ENCODE measurements at regions not wholly inside any gene's neighbourhood (a gene's known extent, or its start where the extent isn't known, plus 50 kb on each side); places are given as distances from the start of the nearest gene placed in this dataset.
A peak's percentile ranks its signal among the peaks of the same experiment; 100 is the strongest.

- TF ChIP-seq PBX3 (IDR thresholded peaks at IDR 0.05) (no peak), NRF1 (IDR thresholded peaks at IDR 0.05; ENCODE audit: low read depth, low read length) (no peak)
These were observed 95.9 kb upstream of the GALNT2 start (continued) for GRCh38 chr1:229971141-229971540.

GRCh38 chr1:229972600-229973296 lies 94.3 kb upstream of the GALNT2 start:
- TF ChIP-seq YY1 (IDR thresholded peaks at IDR 0.05; ENCODE audit: low read depth) (no peak), ZBTB33 (IDR thresholded peaks at IDR 0.05; ENCODE audit: borderline replicate concordance, low read depth) (no peak), CTCF (IDR thresholded peaks at IDR 0.05) (peak; percentile 21; the same call in 1 of the 2 replicates), RAD21 (IDR thresholded peaks at IDR 0.05; ENCODE audit: low read length) (peak; percentile 16), GABPA (IDR thresholded peaks at IDR 0.05; ENCODE audit: low read depth) (no peak), EP300 (IDR thresholded peaks at IDR 0.05; ENCODE audit: borderline replicate concordance in 1 of 2, low read depth in 1 of 2, low read length in 1 of 2) (no peak), GATA2 (CRISPR knock-in tag; IDR thresholded peaks at IDR 0.05) (no peak)
- TF ChIP-seq, protein P1, sequence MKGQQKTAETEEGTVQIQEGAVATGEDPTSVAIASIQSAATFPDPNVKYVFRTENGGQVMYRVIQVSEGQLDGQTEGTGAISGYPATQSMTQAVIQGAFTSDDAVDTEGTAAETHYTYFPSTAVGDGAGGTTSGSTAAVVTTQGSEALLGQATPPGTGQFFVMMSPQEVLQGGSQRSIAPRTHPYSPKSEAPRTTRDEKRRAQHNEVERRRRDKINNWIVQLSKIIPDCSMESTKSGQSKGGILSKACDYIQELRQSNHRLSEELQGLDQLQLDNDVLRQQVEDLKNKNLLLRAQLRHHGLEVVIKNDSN (IDR thresholded peaks at IDR 0.05; ENCODE audit: borderline replicate concordance, low read depth), result no peak
- DNase-seq, result peak; percentile 8
- 83% methylated on average over 9 of the region's 9 CpGs for WGBS (ENCODE audit: low lambda C conversion rate)
- no peaks in the 10 kb centered on the region for H4K20me1 ChIP-seq (ENCODE audit: insufficient read depth)
- POLR2A ChIA-PET, result no interaction called here
- no peak overlapping the region for H2AFZ ChIP-seq (ENCODE audit: low read depth)
- H3K36me3 ChIP-seq (replicated peaks in 1 of 2; ENCODE audit: control insufficient read depth in 1 of 2, insufficient read depth in 2 of 2, low read length in 1 of 2), result no peaks in the 10 kb centered on the region
- H3K4me1 ChIP-seq (ENCODE audit: control insufficient read depth in 1 of 2, insufficient read depth in 2 of 2, low read depth in 1 of 2, low read length in 1 of 2), result no peaks in the 10 kb centered on the region
- H3K9ac ChIP-seq, result no peak overlapping the region
- H3K9me3 ChIP-seq, result no peaks in the 10 kb centered on the region
- CTCF ChIA-PET, result interaction anchor here (0.8 to 1.3 kb wide), 5 partner anchors 17 to 565 kb away, joined by 3 read pairs; no protein-coding TSS in a partner anchor
- H3K9me2 ChIP-seq, result no peaks in the 10 kb centered on the region
- no peaks in the 10 kb centered on the region for H3K27me3 ChIP-seq (ENCODE audit: insufficient read depth)
- H3K79me2 ChIP-seq (ENCODE audit: insufficient read depth), result no peaks in the 10 kb centered on the region
- no peak overlapping the region for H3K4me2 ChIP-seq
- H3F3A ChIP-seq (replicated peaks; ENCODE audit: insufficient read depth), result no peaks in the 10 kb centered on the region
- no peak overlapping the region for H3K27ac ChIP-seq (ENCODE audit: low read depth in 2 of 2, low read length in 1 of 2)
- H3K4me3 ChIP-seq (ENCODE audit: low read depth in 2 of 2, low read length in 1 of 2), result no peak overlapping the region

Measured in SK-N-SH (cell line).